NCI-H748 (cell line): ENCODE measurements at regions not wholly inside any gene's neighbourhood (a gene's known extent, or its start where the extent isn't known, plus 50 kb on each side); places are given as distances from the start of the nearest gene placed in this dataset.

Experiments
- DNase-seq: peaks from one replicate; lab custom pipeline; 2025; ENCODE audit not compliant: unreplicated experiment; lab: John Stamatoyannopoulos, UW

GRCh38 chr2:64704161-64704560 is 50.4 kb upstream of the SERTAD2 start:
- DNase-seq = no peak

- no peak for DNase-seq
These were observed 51.3 kb upstream of the SERTAD2 start for GRCh38 chr2:64704996-64705395.

- no peak for DNase-seq
These were observed 53.6 kb upstream of the SERTAD2 start for GRCh38 chr2:64707276-64707675.

GRCh38 chr2:64708829-64709228 is 55.1 kb upstream of the SERTAD2 start:
- no peak for DNase-seq

- DNase-seq = no peak
These were observed 57.6 kb upstream of the SERTAD2 start for GRCh38 chr2:64711252-64711800.

- no peak for DNase-seq
These were observed 60.0 kb upstream of the SERTAD2 start for GRCh38 chr2:64713686-64714085.

GRCh38 chr2:64716569-64716968 is 62.9 kb upstream of the SERTAD2 start:
- no peak for DNase-seq

GRCh38 chr2:64718250-64718885 is 64.7 kb upstream of the SERTAD2 start:
- no peak for DNase-seq

GRCh38 chr2:64720535-64721319 is 67.0 kb upstream of the SERTAD2 start:
- no peak for DNase-seq

- no peak for DNase-seq
These were observed 67.6 kb upstream of the SERTAD2 start for GRCh38 chr2:64721320-64721623.

GRCh38 chr2:64722291-64723044 is 68.8 kb upstream of the SERTAD2 start:
- DNase-seq = no peak

- DNase-seq = no peak
These were observed 73.5 kb upstream of the SERTAD2 start for GRCh38 chr2:64727013-64727767.

GRCh38 chr2:64727843-64728463 is 74.2 kb upstream of the SERTAD2 start:
- DNase-seq = no peak

GRCh38 chr2:64730551-64731262 is 77.0 kb upstream of the SERTAD2 start:
- peak; percentile 86 for DNase-seq

- DNase-seq = no peak
These were observed 77.5 kb upstream of the SERTAD2 start for GRCh38 chr2:64731263-64731643.

- DNase-seq = no peak
These were observed 78.0 kb upstream of the SERTAD2 start for GRCh38 chr2:64731746-64732145.

GRCh38 chr2:64732146-64732545 is 78.4 kb upstream of the SERTAD2 start:
- no peak for DNase-seq

GRCh38 chr2:64735504-64735903 is 81.8 kb upstream of the SERTAD2 start:
- no peak for DNase-seq

- no peak for DNase-seq
These were observed 83.8 kb upstream of the SERTAD2 start for GRCh38 chr2:64737547-64737946.

- no peak for DNase-seq
These were observed 84.3 kb upstream of the SERTAD2 start for GRCh38 chr2:64738026-64738425.
